HepG2 (cell line): ENCODE measurements at regions not wholly inside any gene's neighbourhood (a gene's known extent, or its start where the extent isn't known, plus 50 kb on each side); places are given as distances from the start of the nearest gene placed in this dataset.

Experiments
- CBX1 ChIP-seq: IDR thresholded peaks from one replicate; pipeline ENCODE4 v1.6.1; 2016; ENCODE audit warnings: antibody characterized with exemption, low read depth
- FOXA1 ChIP-seq, 2 experiments: fragments of 450-650 bp in 1 of 2; sonication (generic) in 1 of 2; formaldehyde crosslinking in 1 of 2; IDR thresholded peaks; 2 replicates each; pipeline versions ENCODE4 v1.4.0 to v1.6.1; 2016 to 2020; ENCODE audit warnings: missing genetic modification reagents in 1 of 2
- HOMEZ ChIP-seq: IDR thresholded peaks from 2 replicates; pipeline ENCODE4 v1.6.1; 2016; ENCODE audit warnings: low read depth
- POLR2A ChIP-seq, 2 experiments: IDR thresholded peaks; 2 replicates each; pipeline ENCODE4 v1.6.1; 2011; ENCODE audit warnings: low read depth in 2 of 2, low read length in 2 of 2, mild to moderate bottlenecking in 1 of 2, moderate library complexity in 1 of 2; ENCODE audit not compliant: insufficient read depth in 1 of 2
- PTBP1 ChIP-seq: fragments of 200-400 bp; formaldehyde crosslinking; IDR thresholded peaks from 2 replicates; pipeline ENCODE4 v1.6.1; 2018; ENCODE audit warnings: low read length, low read depth; ENCODE audit not compliant: poor library complexity, severe bottlenecking
- RFXANK ChIP-seq: IDR thresholded peaks from 2 replicates; pipeline ENCODE4 v1.6.1; 2016
- RXRA ChIP-seq: sonication (generic); formaldehyde crosslinking; IDR thresholded peaks from 2 replicates; pipeline ENCODE4 v1.5.1; 2020; ENCODE audit warnings: missing genetic modification reagents
- STAT5B ChIP-seq: sonication (generic); formaldehyde crosslinking; IDR thresholded peaks from 2 replicates; pipeline ENCODE4 v1.4.0; 2020; ENCODE audit warnings: missing genetic modification reagents
- TAF1 ChIP-seq: sonication (generic); formaldehyde crosslinking; IDR thresholded peaks from 2 replicates; pipeline ENCODE4 v1.4.0; 2020; ENCODE audit warnings: missing genetic modification reagents
- ZBTB8A ChIP-seq: sonication (generic); formaldehyde crosslinking; IDR thresholded peaks from 2 replicates; pipeline ENCODE4 v1.4.0; 2020; ENCODE audit warnings: mild to moderate bottlenecking, low read depth, missing genetic modification reagents, borderline replicate concordance
- ZNF12 ChIP-seq: sonication (generic); formaldehyde crosslinking; IDR thresholded peaks from 2 replicates; pipeline ENCODE4 v1.5.0; 2020; ENCODE audit warnings: missing genetic modification reagents
- ZNF512 ChIP-seq: sonication (generic); formaldehyde crosslinking; IDR thresholded peaks from 2 replicates; pipeline ENCODE4 v1.4.0; 2020; ENCODE audit warnings: mild to moderate bottlenecking, missing genetic modification reagents
- ZNF563 ChIP-seq: sonication (generic); formaldehyde crosslinking; IDR thresholded peaks from 2 replicates; pipeline ENCODE4 v1.8.0; 2022; ENCODE audit warnings: mild to moderate bottlenecking, moderate library complexity, missing genetic modification reagents

- no peak for TF ChIP-seq ZNF563 (CRISPR knock-in tag)
- no peak for TF ChIP-seq FOXA1 (IDR thresholded peaks at IDR 0.05)
- TF ChIP-seq FOXA1 (CRISPR knock-in tag; IDR thresholded peaks at IDR 0.05) = no peak
- TF ChIP-seq ZNF512 (CRISPR knock-in tag) = no peak
- TF ChIP-seq POLR2A (IDR thresholded peaks at IDR 0.05; ENCODE audit: insufficient read depth in 1 of 2, low read depth in 2 of 2, low read length in 2 of 2) = no peak
- TF ChIP-seq RFXANK (CRISPR knock-in tag) = no peak
- no peak for TF ChIP-seq ZNF12 (CRISPR knock-in tag)
- no peak for TF ChIP-seq HOMEZ (CRISPR knock-in tag)
- no peak for TF ChIP-seq CBX1
- no peak for TF ChIP-seq RXRA (CRISPR knock-in tag)
- TF ChIP-seq TAF1 (CRISPR knock-in tag) = no peak
- no peak for TF ChIP-seq STAT5B (CRISPR knock-in tag)
- no peak for TF ChIP-seq ZBTB8A (CRISPR knock-in tag)
- TF ChIP-seq PTBP1 = no peak
Observed at GRCh38 chr12:88816201-88816600, 235.9 kb upstream of the KITLG start.
